GM12892 (cell line): ENCODE measurements at regions not wholly inside any gene's neighbourhood (a gene's known extent, or its start where the extent isn't known, plus 50 kb on each side); places are given as distances from the start of the nearest gene placed in this dataset.

Experiments
- DNase-seq: peaks from one replicate; pipeline ENCODE4 v3.0.0; 2011; ENCODE audit not compliant: insufficient read length
- FAIRE-seq: peaks from 2 replicates; lab custom pipeline; 2011; peaks lifted over from hg19 to GRCh38; lab: Jason Lieb, UNC
- POLR2A ChIP-seq: IDR thresholded peaks from 2 replicates; pipeline ENCODE4 v1.6.1; 2011; ENCODE audit warnings: low read depth, low read length, control low read depth
- POLR2AphosphoS5 ChIP-seq: IDR thresholded peaks from 2 replicates; pipeline ENCODE4 v1.6.1; 2011; ENCODE audit warnings: low read depth, low read length, control low read depth
- TAF1 ChIP-seq: IDR thresholded peaks from 2 replicates; pipeline ENCODE4 v1.6.1; 2011; ENCODE audit warnings: low read depth, mild to moderate bottlenecking, control low read depth, low read length, borderline replicate concordance

DNA sequence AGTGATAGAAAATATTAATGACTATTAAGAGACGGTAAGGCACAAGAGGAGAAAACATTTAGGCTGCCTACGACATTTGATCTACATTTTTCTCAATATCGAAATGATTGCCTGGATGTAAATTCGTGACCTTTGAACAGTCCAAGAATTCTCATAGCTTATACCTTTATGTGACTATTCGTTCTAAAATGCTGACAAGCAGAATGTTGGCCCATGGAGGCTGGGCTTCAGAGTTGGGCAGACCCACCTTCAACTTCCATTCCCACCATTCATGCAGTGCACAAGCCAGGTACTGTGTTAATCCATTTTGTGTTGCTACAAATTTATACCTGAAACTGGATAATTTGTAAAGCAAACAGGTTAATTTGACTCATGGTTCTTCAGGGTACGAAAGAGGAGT lies 441.4 kb upstream of the COBL start:
- TF ChIP-seq TAF1 (no peak), POLR2AphosphoS5 (no peak), POLR2A (no peak)
- DNase-seq, result no peak
- no peak for FAIRE-seq

DNA sequence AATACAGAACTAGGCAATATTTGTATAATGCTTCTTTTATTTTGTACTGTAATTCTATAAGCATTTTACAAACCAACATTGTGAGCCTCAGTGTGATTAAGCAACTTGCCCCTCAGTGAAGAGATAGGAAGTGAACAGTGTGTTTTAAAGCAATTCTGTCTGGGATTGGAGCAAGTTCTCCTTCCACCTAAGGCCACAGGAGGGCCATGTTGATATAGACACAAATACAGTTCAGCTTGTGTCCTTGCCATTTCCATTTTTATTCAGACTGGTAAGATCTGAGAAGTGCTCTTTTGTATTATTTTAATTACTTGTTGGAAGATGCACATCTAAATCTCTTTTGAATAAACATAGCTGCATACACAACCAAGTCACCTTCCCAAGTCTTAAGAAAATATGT lies 416.3 kb upstream of the COBL start:
- DNase-seq (no peak), FAIRE-seq (no peak)
- TF ChIP-seq POLR2AphosphoS5 (no peak), POLR2A (no peak)

DNA sequence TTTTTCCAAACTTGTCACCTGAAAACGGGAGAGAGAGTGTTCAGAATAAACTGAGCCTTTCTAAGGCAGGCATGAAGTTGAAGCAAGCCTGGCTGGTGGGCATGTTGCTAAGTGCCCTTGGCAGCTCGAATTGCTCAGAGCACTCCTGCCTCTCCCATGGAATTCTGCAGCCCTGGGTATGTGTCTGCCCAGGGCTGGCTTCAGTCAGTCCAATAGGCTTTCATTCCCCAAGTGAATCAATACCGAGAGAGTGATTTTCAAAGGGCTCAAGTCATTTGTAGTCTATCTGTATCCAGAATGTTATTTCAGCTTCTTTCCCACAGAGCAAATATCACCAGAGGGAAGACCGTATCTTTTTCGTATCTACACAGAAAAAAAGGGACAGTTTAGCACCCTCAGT lies 415.5 kb upstream of the COBL start:
- DNase-seq, result no peak
- no peak for TF ChIP-seq POLR2AphosphoS5
- FAIRE-seq, result no peak

DNA sequence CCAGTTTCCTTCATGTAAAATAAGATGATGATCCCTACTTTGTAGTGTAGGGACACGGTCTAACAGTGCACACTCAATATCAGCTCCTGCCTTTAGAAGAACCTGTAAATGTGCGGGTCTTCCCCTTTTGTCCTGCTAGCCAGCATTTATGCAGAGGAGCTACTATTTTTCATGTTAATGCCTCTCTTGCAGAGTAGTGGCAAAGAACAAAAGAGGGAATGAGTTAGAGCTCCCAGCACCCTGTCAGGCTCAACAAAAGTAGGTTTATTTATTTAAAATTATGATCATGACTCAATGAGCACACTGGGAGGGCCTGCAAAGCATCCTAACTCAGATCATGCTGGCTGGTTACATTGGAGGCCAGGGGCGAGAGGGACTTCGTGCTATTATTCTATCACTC lies 414.5 kb upstream of the COBL start:
- FAIRE-seq, result no peak
- no peak for DNase-seq
- TF ChIP-seq TAF1 (no peak), POLR2AphosphoS5 (no peak), POLR2A (no peak)

DNA sequence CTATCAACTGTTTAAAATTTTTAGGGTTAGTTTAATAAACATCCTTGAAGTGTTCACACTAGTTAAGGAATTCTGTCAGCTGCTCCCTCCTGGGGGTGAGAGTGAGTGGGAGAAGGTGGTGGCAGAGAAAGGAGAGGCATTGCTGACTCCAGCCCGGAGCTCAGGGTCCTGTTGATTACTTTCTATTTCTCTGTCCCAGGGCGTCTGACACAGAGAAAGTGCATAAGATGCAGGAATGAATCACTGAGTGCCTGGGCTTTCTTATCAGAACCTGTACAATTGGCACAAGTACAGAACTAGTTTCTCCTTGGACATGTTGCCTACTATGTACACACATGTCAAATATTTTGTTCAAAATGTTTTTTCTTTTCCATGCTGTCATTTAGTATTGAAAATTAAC lies 410.8 kb upstream of the COBL start:
- DNase-seq (no peak), FAIRE-seq (no peak)
- no peak for TF ChIP-seq POLR2A
- no peak for TF ChIP-seq TAF1
- no peak for TF ChIP-seq POLR2AphosphoS5

DNA sequence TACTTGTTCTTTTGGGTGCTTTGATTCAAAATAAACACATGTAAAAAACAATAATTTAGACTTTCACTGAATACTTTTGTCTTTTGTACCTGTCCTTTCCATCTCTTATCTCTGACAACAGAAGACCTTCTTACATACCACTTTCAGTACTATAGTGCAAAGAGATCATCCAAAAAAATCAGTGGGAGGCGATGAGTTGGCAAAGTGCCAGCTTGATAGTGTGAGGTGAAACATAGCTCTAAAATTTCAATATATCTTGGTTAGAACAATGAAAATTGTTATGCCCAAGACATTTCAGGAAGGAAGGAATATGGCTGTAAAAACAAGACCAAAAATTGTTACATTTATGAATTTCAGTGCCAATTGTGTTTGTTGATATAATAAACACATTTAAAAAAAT lies 390.2 kb upstream of the COBL start:
- FAIRE-seq (no peak), DNase-seq (no peak)
- no peak for TF ChIP-seq POLR2A
- TF ChIP-seq POLR2AphosphoS5, result no peak
- no peak for TF ChIP-seq TAF1

DNA sequence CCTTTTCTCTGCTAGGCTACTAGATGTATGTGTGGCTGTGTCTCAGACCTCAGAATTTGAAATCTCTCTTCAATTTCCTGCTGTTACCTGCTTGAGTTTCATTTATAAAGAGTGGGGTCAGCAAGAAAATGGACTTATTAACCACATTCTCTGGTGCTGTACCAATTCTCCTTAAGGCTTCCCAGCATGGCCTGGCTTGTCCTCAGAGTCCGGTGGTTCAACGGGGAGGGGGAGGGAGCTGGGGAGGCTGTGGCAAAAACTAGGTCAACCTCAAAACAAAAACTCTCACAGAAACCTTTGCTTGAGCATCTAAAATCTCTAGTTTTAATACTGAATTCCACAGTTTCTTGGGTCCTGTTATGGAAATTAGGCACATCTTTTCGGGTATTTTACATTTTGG lies 389.1 kb upstream of the COBL start:
- FAIRE-seq (no peak), DNase-seq (no peak)
- no peak for TF ChIP-seq POLR2AphosphoS5
- TF ChIP-seq TAF1, result no peak
- TF ChIP-seq POLR2A, result no peak

GRCh38 chr7:51702673-51703072 lies 386.1 kb upstream of the COBL start:
- DNase-seq, result no peak
- no peak for TF ChIP-seq POLR2A
- no peak for TF ChIP-seq TAF1
- no peak for TF ChIP-seq POLR2AphosphoS5
- FAIRE-seq, result no peak

DNA sequence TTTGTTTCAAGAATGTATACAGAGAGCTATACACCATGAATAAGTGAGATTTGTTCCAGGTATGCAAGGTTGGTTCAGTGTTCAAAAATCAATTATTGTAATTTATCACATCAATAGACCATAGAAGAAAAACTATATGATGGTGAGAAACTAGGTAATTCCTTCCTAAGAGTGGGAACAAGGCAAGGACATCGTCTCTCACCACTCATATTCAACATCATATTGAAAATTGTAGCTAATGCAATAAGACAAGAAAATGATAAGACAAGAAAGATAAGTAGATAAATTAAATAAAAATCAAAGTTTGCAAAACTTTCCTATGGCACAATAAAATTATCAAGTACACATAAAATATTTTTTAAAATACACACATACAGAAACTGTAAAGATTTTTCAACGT lies 385.3 kb upstream of the COBL start:
- FAIRE-seq, result no peak
- TF ChIP-seq TAF1, result no peak
- no peak for TF ChIP-seq POLR2AphosphoS5
- no peak for TF ChIP-seq POLR2A
- no peak for DNase-seq

DNA sequence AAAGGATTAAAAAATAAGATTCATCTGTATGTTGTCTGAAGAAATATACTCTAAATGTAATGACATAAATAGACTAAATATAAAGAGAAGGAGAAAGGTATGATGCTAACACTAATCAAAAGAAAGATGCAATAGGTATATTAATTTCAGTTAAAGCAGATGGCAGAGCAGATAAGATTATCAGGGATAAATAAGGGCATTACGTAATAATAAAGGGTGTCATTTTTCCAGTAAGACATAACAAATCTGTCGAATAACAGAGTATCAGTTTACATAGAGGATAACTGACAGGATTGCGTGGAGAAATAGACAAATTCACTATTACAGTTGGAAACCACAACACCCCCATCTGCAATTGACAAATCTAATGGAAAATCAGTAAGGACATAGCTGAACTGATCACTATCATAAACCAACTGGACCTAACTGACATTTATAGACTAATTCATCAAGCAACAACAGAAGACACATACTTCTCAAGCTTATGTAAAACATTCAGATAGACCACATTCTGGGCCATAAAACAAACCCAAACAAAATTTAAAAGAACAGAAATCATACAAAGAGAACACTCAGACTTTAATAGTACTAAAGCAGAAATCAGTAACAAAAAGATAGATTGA lies 384.1 kb upstream of the COBL start:
- DNase-seq, result no peak
- TF ChIP-seq TAF1 (no peak), POLR2AphosphoS5 (no peak), POLR2A (no peak)
- FAIRE-seq, result no peak

DNA sequence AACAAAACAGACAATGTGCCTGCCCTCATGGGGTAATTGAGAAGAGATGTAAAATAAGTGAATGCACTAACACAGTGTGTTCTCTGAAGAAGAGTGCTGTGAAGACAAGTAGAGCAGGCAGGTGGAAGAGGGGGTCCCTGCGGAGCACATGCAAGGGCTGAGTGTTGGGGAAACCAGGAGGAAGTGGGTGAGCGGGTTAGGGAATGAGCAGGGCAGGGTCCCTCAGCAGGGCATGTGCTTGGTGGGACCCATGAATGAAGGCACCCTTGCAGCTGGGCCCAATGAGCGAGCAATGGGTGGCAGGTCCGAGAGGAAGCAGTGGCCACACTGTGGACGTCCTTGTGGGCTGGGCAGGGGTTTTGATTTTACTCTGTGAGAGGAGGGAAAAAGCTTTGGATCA lies 376.6 kb upstream of the COBL start:
- FAIRE-seq (no peak), DNase-seq (no peak)
- no peak for TF ChIP-seq POLR2AphosphoS5
- no peak for TF ChIP-seq POLR2A
- no peak for TF ChIP-seq TAF1

DNA sequence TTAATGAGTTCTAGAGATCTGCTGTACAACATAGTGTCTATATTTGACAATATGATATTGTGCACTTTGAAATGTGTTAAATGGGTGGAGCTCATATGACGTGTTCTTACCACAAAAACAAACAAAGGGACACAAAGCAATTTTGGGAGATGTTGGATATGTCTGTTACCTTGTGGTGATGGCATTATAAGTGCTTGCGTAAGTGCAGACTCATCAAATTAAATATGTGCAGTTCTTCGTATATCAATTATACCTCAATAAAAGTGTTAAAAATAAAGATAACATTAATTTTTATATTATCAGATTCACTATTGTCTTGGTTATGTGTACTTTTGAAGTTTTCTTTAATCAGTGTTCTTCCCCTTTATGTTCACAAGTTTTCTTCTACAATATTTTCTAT lies 372.9 kb upstream of the COBL start:
- FAIRE-seq (no peak), DNase-seq (no peak)
- TF ChIP-seq POLR2AphosphoS5 (no peak), POLR2A (no peak), TAF1 (no peak)

DNA sequence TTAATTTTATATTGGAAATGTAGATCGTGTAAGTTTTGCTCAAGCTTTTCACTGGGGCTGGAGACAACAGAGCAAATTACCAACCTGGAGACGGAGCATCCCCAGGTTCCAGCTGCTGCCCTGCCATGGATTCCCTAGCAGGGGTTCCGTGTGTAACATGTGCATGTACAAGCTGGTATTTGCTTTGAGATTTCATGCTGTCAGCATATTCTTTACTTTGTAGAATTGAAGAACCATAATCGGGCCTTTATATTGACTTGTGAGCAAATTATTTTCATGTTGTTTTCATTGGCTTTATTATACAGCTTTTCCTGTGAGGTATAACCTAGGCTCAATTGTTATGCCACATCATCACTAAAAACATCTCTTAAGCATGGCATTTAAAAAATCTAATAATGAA lies 369.2 kb upstream of the COBL start:
- no peak for DNase-seq
- TF ChIP-seq POLR2A (no peak), TAF1 (no peak), POLR2AphosphoS5 (no peak)
- FAIRE-seq, result no peak
